ENCODE measurements at regions not wholly inside any gene's neighbourhood (a gene's known extent, or its start where the extent isn't known, plus 50 kb on each side); places are given as distances from the start of the nearest gene placed in this dataset.

DNA sequence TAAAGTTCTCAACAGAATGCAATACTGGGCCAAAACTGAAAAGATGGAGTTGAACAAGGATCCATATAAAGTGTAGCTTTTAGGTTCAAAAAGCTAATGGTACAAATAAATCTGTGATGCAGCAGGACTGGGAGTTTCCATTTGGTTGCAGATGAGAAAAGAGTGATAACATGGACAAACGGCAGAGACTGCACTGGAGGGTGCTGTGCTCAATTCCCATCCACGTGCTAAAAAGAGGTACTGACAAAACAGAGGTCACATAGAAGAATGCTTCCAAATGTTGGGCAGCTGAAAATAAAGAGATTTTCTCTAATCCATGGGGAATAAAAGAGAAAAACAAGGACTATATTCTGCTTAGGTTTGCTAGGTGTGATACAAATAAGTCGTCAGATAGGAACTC is 461.6 kb downstream of the LIG4 start:
- no peak for TF ChIP-seq EZH2phosphoT487 (conservative IDR thresholded peaks at IDR 0.05; ENCODE audit: low read length)
- TF ChIP-seq, protein P1, sequence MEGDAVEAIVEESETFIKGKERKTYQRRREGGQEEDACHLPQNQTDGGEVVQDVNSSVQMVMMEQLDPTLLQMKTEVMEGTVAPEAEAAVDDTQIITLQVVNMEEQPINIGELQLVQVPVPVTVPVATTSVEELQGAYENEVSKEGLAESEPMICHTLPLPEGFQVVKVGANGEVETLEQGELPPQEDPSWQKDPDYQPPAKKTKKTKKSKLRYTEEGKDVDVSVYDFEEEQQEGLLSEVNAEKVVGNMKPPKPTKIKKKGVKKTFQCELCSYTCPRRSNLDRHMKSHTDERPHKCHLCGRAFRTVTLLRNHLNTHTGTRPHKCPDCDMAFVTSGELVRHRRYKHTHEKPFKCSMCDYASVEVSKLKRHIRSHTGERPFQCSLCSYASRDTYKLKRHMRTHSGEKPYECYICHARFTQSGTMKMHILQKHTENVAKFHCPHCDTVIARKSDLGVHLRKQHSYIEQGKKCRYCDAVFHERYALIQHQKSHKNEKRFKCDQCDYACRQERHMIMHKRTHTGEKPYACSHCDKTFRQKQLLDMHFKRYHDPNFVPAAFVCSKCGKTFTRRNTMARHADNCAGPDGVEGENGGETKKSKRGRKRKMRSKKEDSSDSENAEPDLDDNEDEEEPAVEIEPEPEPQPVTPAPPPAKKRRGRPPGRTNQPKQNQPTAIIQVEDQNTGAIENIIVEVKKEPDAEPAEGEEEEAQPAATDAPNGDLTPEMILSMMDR (IDR thresholded peaks at IDR 0.05; ENCODE audit: insufficient read depth, low read length, poor library complexity, severe bottlenecking) = no peak

All from SU-DHL-6 (cell line).